Stomach (tissue), 4 donors: ENCODE measurements at regions not wholly inside any gene's neighbourhood (a gene's known extent, or its start where the extent isn't known, plus 50 kb on each side); places are given as distances from the start of the nearest gene placed in this dataset.

Experiments
- CTCF ChIP-seq, 7 experiments: fragments of 450-650 bp in 4 of 7; fragments of 200-600 bp in 3 of 7; sonication (generic) in 3 of 7; IDR thresholded peaks; one replicate each; pipeline ENCODE4 v1.5.1; 2016 to 2019; ENCODE audit warnings: antibody characterized with exemption in 7 of 7, control low read depth in 2 of 7, mild to moderate bottlenecking in 1 of 7
- POLR2A ChIP-seq, 4 donors: fragments of 450-650 bp; IDR thresholded peaks; one replicate each; pipeline ENCODE4 v1.6.1; 2016; ENCODE audit warnings: antibody characterized with exemption in 4 of 4, control low read depth in 2 of 4, mild to moderate bottlenecking in 1 of 4, moderate library complexity in 1 of 4

- no peak for TF ChIP-seq POLR2A (IDR thresholded peaks at IDR 0.05)
- TF ChIP-seq CTCF (IDR thresholded peaks at IDR 0.05) = no peak
Observed at GRCh38 chr12:87141091-87141490, 884.9 kb upstream of the MGAT4C start.
